C4-2B (cell line): ENCODE measurements at regions not wholly inside any gene's neighbourhood (a gene's known extent, or its start where the extent isn't known, plus 50 kb on each side); places are given as distances from the start of the nearest gene placed in this dataset.

Source experiments
- H3K27ac ChIP-seq: fragments of 450-650 bp; 2 replicates; pipeline ENCODE4 v1.5.1; 2017
- ZFX ChIP-seq: fragments of 450-650 bp; IDR thresholded peaks from 2 replicates; pipeline ENCODE4 v1.6.1; 2017
- TF ChIP-seq, protein P1 (sequence below): fragments of 450-650 bp; conservative IDR thresholded peaks from 2 replicates; pipeline ENCODE4 v1.5.1; 2017; ENCODE audit warnings: mild to moderate bottlenecking

GRCh38 chr12:112656141-112656540 lies 135.4 kb upstream of the RPH3A start:
- H3K27ac ChIP-seq, result no peak overlapping the region
- TF ChIP-seq, protein P1, sequence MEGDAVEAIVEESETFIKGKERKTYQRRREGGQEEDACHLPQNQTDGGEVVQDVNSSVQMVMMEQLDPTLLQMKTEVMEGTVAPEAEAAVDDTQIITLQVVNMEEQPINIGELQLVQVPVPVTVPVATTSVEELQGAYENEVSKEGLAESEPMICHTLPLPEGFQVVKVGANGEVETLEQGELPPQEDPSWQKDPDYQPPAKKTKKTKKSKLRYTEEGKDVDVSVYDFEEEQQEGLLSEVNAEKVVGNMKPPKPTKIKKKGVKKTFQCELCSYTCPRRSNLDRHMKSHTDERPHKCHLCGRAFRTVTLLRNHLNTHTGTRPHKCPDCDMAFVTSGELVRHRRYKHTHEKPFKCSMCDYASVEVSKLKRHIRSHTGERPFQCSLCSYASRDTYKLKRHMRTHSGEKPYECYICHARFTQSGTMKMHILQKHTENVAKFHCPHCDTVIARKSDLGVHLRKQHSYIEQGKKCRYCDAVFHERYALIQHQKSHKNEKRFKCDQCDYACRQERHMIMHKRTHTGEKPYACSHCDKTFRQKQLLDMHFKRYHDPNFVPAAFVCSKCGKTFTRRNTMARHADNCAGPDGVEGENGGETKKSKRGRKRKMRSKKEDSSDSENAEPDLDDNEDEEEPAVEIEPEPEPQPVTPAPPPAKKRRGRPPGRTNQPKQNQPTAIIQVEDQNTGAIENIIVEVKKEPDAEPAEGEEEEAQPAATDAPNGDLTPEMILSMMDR, result no peak
- TF ChIP-seq ZFX, result no peak

DNA sequence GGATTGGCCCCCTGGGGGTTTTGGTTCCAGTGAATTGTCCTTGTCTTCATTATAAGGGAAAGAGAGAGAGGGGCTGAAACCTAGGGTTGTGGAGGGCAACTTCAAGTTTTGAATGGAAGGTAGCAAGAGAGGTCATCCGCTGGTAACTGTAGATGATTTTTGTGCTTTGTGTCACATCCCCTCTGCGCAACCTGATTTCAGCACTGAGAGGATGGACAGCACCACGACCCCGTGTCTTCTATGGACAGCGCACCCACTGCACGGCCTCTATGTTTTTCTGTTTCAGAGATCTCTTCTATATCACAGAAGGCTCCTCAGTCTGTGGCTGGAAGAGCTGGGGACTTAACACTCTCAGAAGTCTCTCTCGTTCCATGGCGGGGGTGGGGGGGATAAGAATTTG lies 127.0 kb upstream of the RPH3A start:
- TF ChIP-seq ZFX, result no peak
- TF ChIP-seq, protein P1, result no peak
- H3K27ac ChIP-seq, result no peak overlapping the region

DNA sequence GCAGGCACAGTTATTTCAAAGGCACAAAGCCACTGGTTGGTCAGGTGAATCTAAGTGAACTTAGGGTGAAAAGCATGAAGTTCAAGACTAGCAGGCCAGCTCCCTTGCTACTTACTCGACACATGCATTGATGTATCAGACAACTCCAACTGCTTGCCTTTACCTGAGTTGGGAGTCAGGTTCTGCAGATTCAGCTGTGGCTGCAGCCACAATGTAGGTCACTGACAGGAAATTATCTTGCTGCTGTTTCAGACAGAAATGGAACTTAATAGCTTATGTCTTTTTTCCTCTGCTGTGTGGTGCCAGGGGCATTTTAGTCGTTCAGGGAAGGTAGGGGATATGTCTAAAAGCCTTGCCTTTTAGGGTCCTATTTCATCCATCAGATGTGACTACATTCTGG lies 125.6 kb upstream of the RPH3A start:
- H3K27ac ChIP-seq, result no peak overlapping the region
- TF ChIP-seq ZFX, result no peak
- TF ChIP-seq, protein P1, result no peak

GRCh38 chr12:112671564-112671963 lies 120.0 kb upstream of the RPH3A start:
- TF ChIP-seq ZFX, result no peak
- TF ChIP-seq, protein P1, result no peak
- H3K27ac ChIP-seq, result no peak overlapping the region

DNA sequence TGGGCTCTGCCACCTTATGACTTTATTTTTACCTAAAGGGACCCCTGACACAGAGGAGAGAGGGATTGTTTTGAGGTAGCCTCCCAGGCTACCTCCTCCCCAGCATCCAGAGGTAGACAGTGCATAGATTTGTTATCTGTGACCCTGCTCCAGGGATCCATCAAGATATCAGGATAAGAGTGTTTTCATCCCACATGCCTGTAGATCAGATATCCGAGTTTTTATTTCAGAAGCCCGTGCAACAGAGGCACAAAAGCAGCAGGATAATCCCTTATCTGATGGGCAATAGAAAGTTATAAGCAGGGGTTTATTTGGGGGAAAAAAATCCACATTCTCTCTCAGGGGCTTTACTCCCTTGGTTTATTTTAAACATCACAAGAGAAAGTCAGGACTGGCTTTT lies 117.0 kb upstream of the RPH3A start:
- H3K27ac ChIP-seq, result no peak overlapping the region
- TF ChIP-seq ZFX, result no peak

DNA sequence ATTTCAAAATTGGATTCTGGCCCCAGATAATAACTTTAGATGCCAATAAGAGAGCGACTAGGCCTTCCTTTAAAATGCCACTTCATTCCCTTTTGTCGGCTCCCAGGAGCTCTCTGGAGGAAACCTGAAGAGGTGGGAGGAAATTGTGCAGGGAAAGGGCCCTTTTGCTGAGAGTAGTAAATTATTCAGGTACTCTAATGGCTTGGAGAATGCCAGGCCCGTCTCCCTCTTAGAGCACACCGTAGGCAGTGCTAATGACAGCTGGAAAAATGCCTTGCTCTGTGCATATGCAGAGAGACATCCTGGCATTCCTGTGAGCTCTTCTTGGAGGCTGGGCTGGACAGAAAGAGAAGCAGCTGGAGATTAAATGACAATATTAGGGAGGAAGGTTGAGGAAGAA lies 115.0 kb upstream of the RPH3A start:
- no peak overlapping the region for H3K27ac ChIP-seq
- no peak for TF ChIP-seq ZFX
- TF ChIP-seq, protein P1, result no peak

GRCh38 chr12:112677050-112677765 lies 114.3 kb upstream of the RPH3A start:
- TF ChIP-seq, protein P1, result no peak
- no peak for TF ChIP-seq ZFX
- H3K27ac ChIP-seq, result no peak overlapping the region

DNA sequence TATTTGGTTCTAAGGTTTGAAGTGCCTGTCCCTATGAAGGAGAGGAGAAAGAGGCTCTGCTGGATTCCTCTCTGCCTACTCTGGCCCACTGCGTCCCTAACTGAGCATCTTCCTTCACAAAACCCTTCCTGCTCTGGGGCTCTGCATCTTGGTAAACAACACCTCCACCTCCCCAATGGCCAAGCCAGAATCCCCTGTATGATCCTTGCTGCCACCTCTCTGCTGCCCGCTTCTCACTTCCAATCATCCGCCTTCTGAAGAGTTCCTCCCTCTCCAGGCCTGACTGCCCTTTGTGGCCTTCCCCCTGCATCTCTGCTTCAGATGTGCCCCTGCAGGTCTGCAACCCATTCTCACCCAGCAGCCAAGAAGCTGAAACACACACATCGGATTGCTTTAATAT lies 110.6 kb upstream of the RPH3A start:
- TF ChIP-seq ZFX, result no peak
- TF ChIP-seq, protein P1, result no peak
- H3K27ac ChIP-seq, result no peak overlapping the region
